Parathyroid adenoma (tissue), 2 donors: ENCODE measurements at regions not wholly inside any gene's neighbourhood (a gene's known extent, or its start where the extent isn't known, plus 50 kb on each side); places are given as distances from the start of the nearest gene placed in this dataset.

Experiments used
- H2AFZ ChIP-seq: fragments of 300-600 bp; sonication (generic); one replicate; pipeline ENCODE4 v1.7.0; 2017; ENCODE audit warnings: antibody characterized with exemption, mild to moderate bottlenecking
- H3K27ac ChIP-seq: fragments of 300-600 bp; sonication (generic); one replicate; pipeline ENCODE4 v1.7.0; 2017
- H3K27me3 ChIP-seq: fragments of 300-600 bp; sonication (generic); one replicate; pipeline ENCODE4 v1.7.0; 2017; ENCODE audit warnings: low read length; ENCODE audit not compliant: control insufficient read depth, insufficient read depth
- H3K36me3 ChIP-seq: fragments of 300-600 bp; sonication (generic); one replicate; pipeline ENCODE4 v1.7.0; 2017; ENCODE audit warnings: low read length; ENCODE audit not compliant: control insufficient read depth, insufficient read depth
- H3K4me1 ChIP-seq: fragments of 300-600 bp; sonication (generic); one replicate; pipeline ENCODE4 v1.7.0; 2017; ENCODE audit warnings: control low read depth
- H3K4me2 ChIP-seq: fragments of 300-600 bp; sonication (generic); one replicate; pipeline ENCODE4 v1.7.0; 2017; ENCODE audit warnings: low read length
- H3K4me3 ChIP-seq: fragments of 300-600 bp; sonication (generic); one replicate; pipeline ENCODE4 v1.7.0; 2017; ENCODE audit warnings: low read depth, low read length
- H3K79me2 ChIP-seq: fragments of 300-600 bp; sonication (generic); one replicate; pipeline ENCODE4 v1.7.0; 2017; ENCODE audit warnings: control low read depth
- H3K9ac ChIP-seq: fragments of 300-600 bp; sonication (generic); one replicate; pipeline ENCODE4 v1.7.0; 2017; ENCODE audit warnings: mild to moderate bottlenecking
- H3K9me3 ChIP-seq: fragments of 300-600 bp; sonication (generic); one replicate; pipeline ENCODE4 v1.7.0; 2017; ENCODE audit warnings: low read length; ENCODE audit not compliant: control insufficient read depth
- CTCF ChIP-seq: fragments of 300-600 bp; sonication (generic); IDR thresholded peaks from one replicate; pipeline ENCODE4 v1.7.0; 2017; ENCODE audit warnings: antibody characterized with exemption, mild to moderate bottlenecking
- donor health status: primary hyperparathyroidism.

GRCh38 chr22:49655168-49655812 is 172.4 kb downstream of the BRD1 start:
- H2AFZ ChIP-seq: no peak overlapping the region
- H3K27ac ChIP-seq: no peak overlapping the region
- H3K79me2 ChIP-seq: no peaks in the 10 kb centered on the region
- no peak overlapping the region for H3K4me2 ChIP-seq
- TF ChIP-seq CTCF: no peak
- H3K27me3 ChIP-seq: peaks cover 2% of the 10 kb centered on the region
- H3K36me3 ChIP-seq: no peaks in the 10 kb centered on the region
- H3K9me3 ChIP-seq: no peaks in the 10 kb centered on the region
- H3K4me3 ChIP-seq: no peak overlapping the region
- H3K4me1 ChIP-seq: no peaks in the 10 kb centered on the region
- H3K9ac ChIP-seq: no peak overlapping the region

GRCh38 chr22:49650336-49651241 is 177.1 kb downstream of the BRD1 start:
- H3K9me3 ChIP-seq: no peaks in the 10 kb centered on the region
- H3K79me2 ChIP-seq: no peaks in the 10 kb centered on the region
- H3K9ac ChIP-seq: no peak overlapping the region
- no peak overlapping the region for H2AFZ ChIP-seq
- peaks cover 4% of the 10 kb centered on the region for H3K27me3 ChIP-seq
- H3K36me3 ChIP-seq: no peaks in the 10 kb centered on the region
- H3K27ac ChIP-seq: no peak overlapping the region
- no peaks in the 10 kb centered on the region for H3K4me1 ChIP-seq
- no peak overlapping the region for H3K4me3 ChIP-seq
- no peak overlapping the region for H3K4me2 ChIP-seq
- TF ChIP-seq CTCF: no peak

- H3K4me1 ChIP-seq: no peaks in the 10 kb centered on the region
- TF ChIP-seq CTCF: no peak
- H3K79me2 ChIP-seq: no peaks in the 10 kb centered on the region
- no peaks in the 10 kb centered on the region for H3K9me3 ChIP-seq
- no peak overlapping the region for H3K27ac ChIP-seq
- H3K4me3 ChIP-seq: no peak overlapping the region
- no peak overlapping the region for H3K9ac ChIP-seq
- no peak overlapping the region for H3K4me2 ChIP-seq
- peaks cover 4% of the 10 kb centered on the region for H3K27me3 ChIP-seq
- no peaks in the 10 kb centered on the region for H3K36me3 ChIP-seq
- H2AFZ ChIP-seq: no peak overlapping the region
Observed at GRCh38 chr22:49649166-49650068, 178.3 kb downstream of the BRD1 start.

GRCh38 chr22:49648053-49648452 is 179.6 kb downstream of the BRD1 start:
- Histone ChIP-seq H2AFZ (no peak overlapping the region), H3K79me2 (no peaks in the 10 kb centered on the region), H3K27me3 (peaks cover 4% of the 10 kb centered on the region), H3K4me2 (no peak overlapping the region), H3K4me1 (no peaks in the 10 kb centered on the region), H3K4me3 (no peak overlapping the region), H3K9me3 (no peaks in the 10 kb centered on the region), H3K9ac (no peak overlapping the region), H3K36me3 (no peaks in the 10 kb centered on the region), H3K27ac (no peak overlapping the region)
- no peak for TF ChIP-seq CTCF
